Tibial nerve (tissue), 3 donors: ENCODE measurements at regions not wholly inside any gene's neighbourhood (a gene's known extent, or its start where the extent isn't known, plus 50 kb on each side); places are given as distances from the start of the nearest gene placed in this dataset.

Experiments used
- CTCF ChIP-seq, 5 experiments: fragments of 200-600 bp in 3 of 5; fragments of 450-650 bp in 2 of 5; sonication (generic) in 3 of 5; IDR thresholded peaks; one replicate each; pipeline ENCODE4 v1.5.1; 2016 to 2019; ENCODE audit warnings: antibody characterized with exemption in 5 of 5, mild to moderate bottlenecking in 3 of 5, moderate library complexity in 2 of 5
- POLR2A ChIP-seq, 2 donors: fragments of 450-650 bp; IDR thresholded peaks; one replicate each; pipeline ENCODE4 v1.6.1; 2017; ENCODE audit warnings: antibody characterized with exemption in 2 of 2, mild to moderate bottlenecking in 2 of 2, moderate library complexity in 2 of 2

GRCh38 chr18:25827228-25827627 lies 263.2 kb downstream of the SS18 start:
- TF ChIP-seq CTCF (IDR thresholded peaks at IDR 0.05) (no peak), POLR2A (IDR thresholded peaks at IDR 0.05) (no peak)
